HCT116 (cell line): ENCODE measurements at regions not wholly inside any gene's neighbourhood (a gene's known extent, or its start where the extent isn't known, plus 50 kb on each side); places are given as distances from the start of the nearest gene placed in this dataset.

Experiments used
- ATAC-seq: fragments of 200-7000 bp; cut with Tn5 transposase; 2 replicates; pipeline ENCODE4 v1.9.1; 2020; ENCODE audit warnings: mild to moderate bottlenecking, moderate library complexity
- BruUV-seq: library from RNA; stranded (reverse); fragments of 400-500 nt; replicated peaks from 2 replicates; lab custom pipeline; 2021; lab: Mats Ljungman, UMichigan
- CTCF ChIA-PET: fragments of 300-600 bp; sonication (Branson Sonifier 250); formaldehyde crosslinking; loops from one replicate; lab custom pipeline; 2021; ENCODE audit warnings: antibody characterized with exemption; lab: Charles Lee
- POLR2A ChIA-PET: fragments of 300-600, 350-600 bp; sonication (Branson Sonifier 250); formaldehyde crosslinking; loops from one replicate; lab custom pipeline; 2021; ENCODE audit warnings: antibody characterized with exemption; lab: Charles Lee
- RAD21 ChIA-PET, 2 experiments: fragments of 300-600 bp; sonication (Branson Sonifier 250); formaldehyde crosslinking; loops; one replicate each; lab custom pipeline; 2023; ENCODE audit warnings: low total read pairs in 2 of 2; ENCODE audit not compliant: uncharacterized antibody in 2 of 2, unreplicated experiment in 2 of 2, low non-redundant PET in 1 of 2; lab: Charles Lee
- DNase-seq: peaks from one replicate; pipeline ENCODE4 v3.0.0-alpha.2; 2010; ENCODE audit warnings: low read depth, low spot score
- H2AFZ ChIP-seq: fragments of 200-600 bp; shearing (Covaris generic), sonication (generic); 2 replicates; pipeline ENCODE4 v1.6.1; 2017; ENCODE audit warnings: low read depth, mixed run types, mixed read lengths, antibody characterized with exemption, low read length; ENCODE audit not compliant: poor library complexity, severe bottlenecking
- H3K27ac ChIP-seq: 2 replicates; pipeline ENCODE4 v1.5.1; 2012; ENCODE audit warnings: low read depth, low read length
- H3K27me3 ChIP-seq: fragments of 200-600 bp; sonication (generic); 2 replicates; pipeline ENCODE4 v1.6.1; 2016; ENCODE audit warnings: mixed run types, low read length, mixed read lengths; ENCODE audit not compliant: insufficient read depth
- H3K36me3 ChIP-seq, 2 experiments: fragments of 200-500 bp in 1 of 2; fragments of 200-600 bp in 1 of 2; sonication (Bioruptor generic) in 1 of 2; sonication (generic) in 1 of 2; 2 replicates each; pipeline versions ENCODE4 v1.5.1 to v1.6.1; 2014 to 2016; ENCODE audit warnings: low read length in 2 of 2, inconsistent platforms in 1 of 2, mixed read lengths in 1 of 2, mixed run types in 1 of 2; ENCODE audit not compliant: insufficient read depth in 2 of 2, control insufficient read depth in 1 of 2
- H3K4me1 ChIP-seq, 2 experiments: fragments of 200-600 bp in 1 of 2; sonication (generic) in 1 of 2; 2 replicates each; pipeline versions ENCODE4 v1.5.1 to v1.6.1; 2012 to 2017; ENCODE audit warnings: low read length in 2 of 2, inconsistent platforms in 1 of 2, mild to moderate bottlenecking in 1 of 2, mixed read lengths in 1 of 2, mixed run types in 1 of 2, moderate library complexity in 1 of 2; ENCODE audit not compliant: insufficient read depth in 2 of 2, control insufficient read depth in 1 of 2
- H3K4me2 ChIP-seq: fragments of 200-600 bp; sonication (generic); 2 replicates; pipeline ENCODE4 v1.6.1; 2017; ENCODE audit warnings: mixed run types, low read length, mixed read lengths
- H3K4me3 ChIP-seq, 2 experiments: fragments of 200-600 bp in 1 of 2; sonication (generic) in 1 of 2; replicated peaks in 1 of 2; 2 replicates each; pipeline ENCODE4 v1.5.1; 2011 to 2016; ENCODE audit warnings: low read length in 2 of 2, control low read depth in 1 of 2, low read depth in 1 of 2, mild to moderate bottlenecking in 1 of 2, mixed read lengths in 1 of 2, mixed run types in 1 of 2
- H3K79me2 ChIP-seq: fragments of 200-600 bp; sonication (generic); 2 replicates; pipeline ENCODE4 v1.6.1; 2017; ENCODE audit warnings: mild to moderate bottlenecking, mixed run types, low read length, moderate library complexity, mixed read lengths; ENCODE audit not compliant: insufficient read depth
- H3K9ac ChIP-seq: fragments of 200-600 bp; sonication (generic); 2 replicates; pipeline ENCODE4 v1.6.1; 2016; ENCODE audit warnings: low read length, mixed read lengths
- H3K9me2 ChIP-seq: fragments of 200-600 bp; sonication (generic), shearing (Covaris generic); 2 replicates; pipeline ENCODE4 v1.6.1; 2017; ENCODE audit warnings: mixed run types, mild to moderate bottlenecking, moderate library complexity; ENCODE audit not compliant: insufficient read depth
- H3K9me3 ChIP-seq, 2 experiments: fragments of 200-500 bp in 1 of 2; fragments of 200-600 bp in 1 of 2; sonication (Bioruptor generic) in 1 of 2; sonication (generic) in 1 of 2; 2 replicates each; pipeline ENCODE4 v1.6.1; 2014 to 2017; ENCODE audit warnings: low read length in 2 of 2, mixed read lengths in 2 of 2, inconsistent platforms in 1 of 2, low read depth in 1 of 2, mild to moderate bottlenecking in 1 of 2, mixed run types in 1 of 2, moderate library complexity in 1 of 2; ENCODE audit not compliant: control insufficient read depth in 1 of 2, insufficient read depth in 1 of 2
- H4K20me1 ChIP-seq: fragments of 200-600 bp; sonication (generic), shearing (Covaris generic); 2 replicates; pipeline ENCODE4 v1.6.1; 2017; ENCODE audit warnings: mixed run types, mild to moderate bottlenecking, moderate library complexity; ENCODE audit not compliant: insufficient read depth
- CBX3 ChIP-seq: IDR thresholded peaks from 2 replicates; pipeline ENCODE4 v1.6.1; 2012; ENCODE audit warnings: low read depth
- CEBPB ChIP-seq: IDR thresholded peaks from 2 replicates; pipeline ENCODE4 v1.6.1; 2012; ENCODE audit warnings: low read depth
- CTCF ChIP-seq, 3 experiments: fragments of 200-600 bp in 1 of 3; sonication (generic) in 1 of 3; IDR thresholded peaks in 2 of 3; conservative IDR thresholded peaks in 1 of 3; 2 replicates each; pipeline ENCODE4 v1.5.1; 2012 to 2017; ENCODE audit warnings: low read depth in 2 of 3, low read length in 2 of 3, antibody characterized with exemption in 1 of 3, borderline replicate concordance in 1 of 3, control low read depth in 1 of 3, mild to moderate bottlenecking in 1 of 3, mixed read lengths in 1 of 3, mixed run types in 1 of 3, moderate library complexity in 1 of 3; ENCODE audit not compliant: insufficient read depth in 1 of 3
- EZH2 ChIP-seq: fragments of 200-600 bp; sonication (generic); IDR thresholded peaks from 2 replicates; pipeline ENCODE4 v1.6.1; 2017; ENCODE audit warnings: antibody characterized with exemption, mixed run types
- EZH2phosphoT487 ChIP-seq: fragments of 200-600 bp; IDR thresholded peaks from 2 replicates; pipeline ENCODE4 v1.6.1; 2018; ENCODE audit warnings: antibody characterized with exemption, borderline replicate concordance
- JUND ChIP-seq: IDR thresholded peaks from 2 replicates; pipeline ENCODE4 v1.6.1; 2012
- POLR2A ChIP-seq: IDR thresholded peaks from 2 replicates; pipeline ENCODE4 v1.7.0; 2011; ENCODE audit warnings: borderline replicate concordance; ENCODE audit not compliant: insufficient read depth, insufficient read length; ENCODE audit errors: extremely low read depth
- POLR2AphosphoS5 ChIP-seq: IDR thresholded peaks from 2 replicates; pipeline ENCODE4 v1.6.1; 2011; ENCODE audit warnings: mild to moderate bottlenecking, low read depth, low read length, moderate library complexity
- RAD21 ChIP-seq: IDR thresholded peaks from 2 replicates; pipeline ENCODE4 v1.6.1; 2012; ENCODE audit warnings: low read depth, mild to moderate bottlenecking
- SIN3A ChIP-seq: IDR thresholded peaks from 2 replicates; pipeline ENCODE4 v1.6.1; 2012; ENCODE audit warnings: low read depth
- SP1 ChIP-seq: IDR thresholded peaks from 2 replicates; pipeline ENCODE4 v1.6.1; 2012; ENCODE audit warnings: low read depth
- SRF ChIP-seq: IDR thresholded peaks from 2 replicates; pipeline ENCODE4 v1.6.1; 2012; ENCODE audit warnings: low read depth
- TCF7L2 ChIP-seq: IDR thresholded peaks from 2 replicates; pipeline ENCODE4 v1.7.0; 2011; ENCODE audit warnings: borderline replicate concordance, inconsistent platforms; ENCODE audit not compliant: insufficient read depth, insufficient read length; ENCODE audit errors: extremely low read depth
- ZFX ChIP-seq: fragments of 450-650 bp; IDR thresholded peaks from 2 replicates; pipeline ENCODE4 v1.6.1; 2017
- ZNF274 ChIP-seq: fragments of 200-500 bp; sonication (Bioruptor generic); IDR thresholded peaks from 2 replicates; pipeline ENCODE4 v1.6.1; 2014; ENCODE audit warnings: mild to moderate bottlenecking, low read depth, low read length, inconsistent platforms
- intact Hi-C: fragments of 100-400 bp; cut with micrococcal nuclease; formaldehyde crosslinking; loops from 2 replicates; pipeline ENCODE4 v1.10.0; 2022

GRCh38 chr2:155958834-155959233 lies 373.7 kb downstream of the NR4A2 start:
- Histone ChIP-seq H3K9ac (no peak overlapping the region), H3K9me3 (no peaks in the 10 kb centered on the region), H3K36me3 (no peaks in the 10 kb centered on the region), H3K4me2 (no peak overlapping the region), H3K9me2 (no peaks in the 10 kb centered on the region), H3K27ac (no peak overlapping the region), H3K4me3 (no peak overlapping the region), H3K4me1 (no peaks in the 10 kb centered on the region), H3K79me2 (no peaks in the 10 kb centered on the region), H3K27me3 (no peaks in the 10 kb centered on the region), H4K20me1 (no peaks in the 10 kb centered on the region), H2AFZ (no peak overlapping the region)
- ChIA-PET RAD21 (no interaction called here), POLR2A (no interaction called here), CTCF (no interaction called here)
- intact Hi-C loops = no loop called here
- no peak for ATAC-seq
- DNase-seq = no peak
- no peak for TF ChIP-seq CBX3
- no peak for TF ChIP-seq SP1
- TF ChIP-seq CEBPB = no peak
- no peak for TF ChIP-seq POLR2A
- TF ChIP-seq RAD21 = no peak
- TF ChIP-seq TCF7L2 = no peak
- no peak for TF ChIP-seq ZFX
- no peak for TF ChIP-seq CTCF (IDR thresholded peaks at IDR 0.05 in 2 of 3, conservative IDR thresholded peaks at IDR 0.05 in 1 of 3; ENCODE audit: borderline replicate concordance in 1 of 3, insufficient read depth in 1 of 3, low read depth in 2 of 3, low read length in 2 of 3)
- TF ChIP-seq EZH2 = no peak
- no peak for TF ChIP-seq SRF
- TF ChIP-seq EZH2phosphoT487 = no peak
- no peak for TF ChIP-seq ZNF274
- TF ChIP-seq JUND = no peak
- TF ChIP-seq SIN3A = no peak
- no peak for TF ChIP-seq POLR2AphosphoS5
- BruUV-seq = no TSS peak
